Panc1 (cell line): ENCODE measurements at regions not wholly inside any gene's neighbourhood (a gene's known extent, or its start where the extent isn't known, plus 50 kb on each side); places are given as distances from the start of the nearest gene placed in this dataset.

Experiments used
- ATAC-seq: fragments of 200-7000 bp; cut with Tn5 transposase; 2 replicates; pipeline ENCODE4 v1.9.1; 2020; ENCODE audit warnings: mild to moderate bottlenecking, moderate library complexity
- BruUV-seq: library from RNA; stranded (reverse); fragments of 400-500 nt; replicated peaks from 2 replicates; lab custom pipeline; 2021; lab: Mats Ljungman, UMichigan
- CTCF ChIA-PET: fragments of 300-600 bp; sonication (Branson Sonifier 250); formaldehyde crosslinking; loops from one replicate; lab custom pipeline; 2022; ENCODE audit warnings: antibody characterized with exemption; lab: Charles Lee
- POLR2A ChIA-PET: fragments of 300-600 bp; sonication (Branson Sonifier 250); formaldehyde crosslinking; loops from one replicate; lab custom pipeline; 2022; ENCODE audit warnings: antibody characterized with exemption; lab: Charles Lee
- DNase-seq: peaks from one replicate; pipeline ENCODE4 v3.0.0-alpha.2; 2010; ENCODE audit warnings: low read depth, low spot score
- H3K27ac ChIP-seq: 2 replicates; pipeline ENCODE4 v1.5.1; 2011; ENCODE audit warnings: mild to moderate bottlenecking, low read length, inconsistent platforms
- H3K27me3 ChIP-seq: fragments of 200-500 bp; sonication (Bioruptor generic); 2 replicates; pipeline ENCODE4 v1.6.0; 2014; ENCODE audit warnings: low read length, inconsistent platforms; ENCODE audit not compliant: control insufficient read depth, insufficient read depth
- H3K36me3 ChIP-seq: fragments of 200-500 bp; sonication (Bioruptor generic); 2 replicates; pipeline ENCODE4 v1.5.1; 2014; ENCODE audit warnings: inconsistent platforms, mild to moderate bottlenecking, low read length, moderate library complexity; ENCODE audit not compliant: control insufficient read depth, insufficient read depth
- H3K4me1 ChIP-seq: 2 replicates; pipeline ENCODE4 v1.5.1; 2011; ENCODE audit warnings: inconsistent platforms, mild to moderate bottlenecking, low read length, moderate library complexity; ENCODE audit not compliant: control insufficient read depth, insufficient read depth
- H3K4me3 ChIP-seq, 2 experiments: 2 replicates each; pipeline ENCODE4 v1.5.1; 2011 to 2012; ENCODE audit warnings: low read depth in 2 of 2, low read length in 2 of 2, mild to moderate bottlenecking in 2 of 2, inconsistent platforms in 1 of 2, moderate library complexity in 1 of 2
- H3K9me3 ChIP-seq: fragments of 200-500 bp; sonication (Bioruptor generic); 2 replicates; pipeline ENCODE4 v1.5.1; 2014; ENCODE audit warnings: low read depth, mild to moderate bottlenecking, inconsistent platforms, low read length, moderate library complexity; ENCODE audit not compliant: control insufficient read depth, insufficient read depth
- CTCF ChIP-seq: fragments of 450-650 bp; IDR thresholded peaks from 2 replicates; pipeline ENCODE4 v1.5.1; 2017; ENCODE audit warnings: mild to moderate bottlenecking
- POLR2AphosphoS5 ChIP-seq: IDR thresholded peaks from 2 replicates; pipeline ENCODE4 v1.6.1; 2012; ENCODE audit warnings: mild to moderate bottlenecking, low read depth, low read length, moderate library complexity
- REST ChIP-seq, 2 experiments: IDR thresholded peaks; 2 replicates each; pipeline ENCODE4 v1.6.1; 2011 to 2012; ENCODE audit warnings: low read depth in 2 of 2, control low read depth in 1 of 2, low read length in 1 of 2, mild to moderate bottlenecking in 1 of 2, moderate library complexity in 1 of 2; ENCODE audit not compliant: insufficient read depth in 1 of 2
- SIN3A ChIP-seq: IDR thresholded peaks from 2 replicates; pipeline ENCODE4 v1.6.1; 2012; ENCODE audit warnings: low read depth, mild to moderate bottlenecking, low read length, moderate library complexity, borderline replicate concordance; ENCODE audit not compliant: insufficient read depth
- TCF7L2 ChIP-seq: IDR thresholded peaks from 2 replicates; pipeline ENCODE4 v1.6.1; 2011; ENCODE audit warnings: mild to moderate bottlenecking, low read depth, low read length, inconsistent platforms
- in situ Hi-C: cut with HindIII; loops from 2 replicates; pipeline ENCODE4 v1.10.0; 2016; ENCODE audit warnings: low sequenced_read_pairs, low pct_unique_long_range_greater_than_20kb
- intact Hi-C: fragments of 100-400 bp; cut with micrococcal nuclease; formaldehyde crosslinking; loops from one replicate; pipeline ENCODE4 v1.10.0; 2022; ENCODE audit not compliant: unreplicated experiment

GRCh38 chr9:21533597-21533996 lies 51.5 kb upstream of the IFNE start:
- DNase-seq (no peak), ATAC-seq (no peak)
- no peak overlapping the region for H3K4me3 ChIP-seq
- no peaks in the 10 kb centered on the region for H3K9me3 ChIP-seq
- peaks cover 7% of the 10 kb centered on the region; the same call in 1 of the 2 replicates for H3K36me3 ChIP-seq
- intact Hi-C loops, result no loop called here
- peak overlapping the region; percentile 19; the same call in 1 of the 2 replicates for H3K27ac ChIP-seq
- BruUV-seq, result no TSS peak
- in situ Hi-C loops, result no loop called here
- POLR2A ChIA-PET, result no interaction called here
- H3K4me1 ChIP-seq, result peaks cover 24% of the 10 kb centered on the region
- TF ChIP-seq TCF7L2, result no peak
- no peaks in the 10 kb centered on the region for H3K27me3 ChIP-seq
- CTCF ChIA-PET, result interaction anchor here (0.6 kb wide), 1 partner anchor 36 kb away, joined by 3 read pairs; no protein-coding TSS in a partner anchor

- DNase-seq (no peak), ATAC-seq (peak; percentile 39; the same call in 1 of the 2 replicates)
- ChIA-PET CTCF (no interaction called here), POLR2A (interaction anchor here (0.5 to 0.6 kb wide), 2 partner anchors 22 to 118 kb away, joined by 3 read pairs; no protein-coding TSS in a partner anchor)
- TF ChIP-seq SIN3A, result no peak
- no peak for TF ChIP-seq CTCF
- no peak for TF ChIP-seq REST (IDR thresholded peaks at IDR 0.05; ENCODE audit: insufficient read depth in 1 of 2, low read depth in 2 of 2, low read length in 1 of 2)
- TF ChIP-seq TCF7L2, result no peak
- TF ChIP-seq POLR2AphosphoS5, result no peak
- Histone ChIP-seq H3K27ac (0 out of 2 replicates have a peak overlapping the region, but pooled peaks have one; percentile 20), H3K4me1 (peaks cover 24% of the 10 kb centered on the region), H3K36me3 (peaks cover 4% of the 10 kb centered on the region; the same call in 1 of the 2 replicates), H3K27me3 (no peaks in the 10 kb centered on the region), H3K4me3 (no peak overlapping the region), H3K9me3 (no peaks in the 10 kb centered on the region)
- in situ Hi-C loops, result no loop called here
- intact Hi-C loops, result no loop called here
- no TSS peak for BruUV-seq
Measured at GRCh38 chr9:21535396-21535795, 53.3 kb upstream of the IFNE start.

GRCh38 chr9:21542787-21543186 lies 60.7 kb upstream of the IFNE start:
- in situ Hi-C loops, result no loop called here
- Histone ChIP-seq H3K4me3 (no peak overlapping the region), H3K36me3 (no peaks in the 10 kb centered on the region; the same call in 1 of the 2 replicates), H3K27ac (peak overlapping the region; percentile 49), H3K4me1 (peaks cover 25% of the 10 kb centered on the region), H3K9me3 (peaks cover 11% of the 10 kb centered on the region; the same call in 1 of the 2 replicates), H3K27me3 (no peaks in the 10 kb centered on the region)
- intact Hi-C loops, result no loop called here
- no TSS peak for BruUV-seq
- CTCF ChIA-PET, result interaction anchor here (0.7 kb wide), 1 partner anchor 166 kb away, joined by 3 read pairs; no protein-coding TSS in a partner anchor
- TF ChIP-seq POLR2AphosphoS5 (no peak; the same call in 1 of the 2 replicates), SIN3A (no peak), TCF7L2 (no peak), REST (IDR thresholded peaks at IDR 0.05; ENCODE audit: insufficient read depth in 1 of 2, low read depth in 2 of 2, low read length in 1 of 2) (no peak), CTCF (no peak)
- DNase-seq (no peak), ATAC-seq (no peak)
- POLR2A ChIA-PET, result no interaction called here
